OCI-LY1 (cell line): ENCODE measurements at regions not wholly inside any gene's neighbourhood (a gene's known extent, or its start where the extent isn't known, plus 50 kb on each side); places are given as distances from the start of the nearest gene placed in this dataset.

Experiments used
- H2AFZ ChIP-seq: fragments of 200-600 bp; sonication (generic), shearing (Covaris generic); 2 replicates; pipeline ENCODE4 v1.6.0; 2014; ENCODE audit warnings: antibody characterized with exemption, mild to moderate bottlenecking, low read length
- H3F3A ChIP-seq: fragments of 200-600 bp; sonication (generic), shearing (Covaris generic); 2 replicates; pipeline ENCODE4 v1.6.0; 2014; ENCODE audit warnings: mild to moderate bottlenecking, antibody characterized with exemption, low read length, moderate library complexity; ENCODE audit not compliant: insufficient read depth
- H3K27ac ChIP-seq: fragments of 200-600 bp; sonication (generic); 2 replicates; pipeline ENCODE4 v1.5.1; 2014; ENCODE audit warnings: low read length, mixed run types, mild to moderate bottlenecking, low read depth; ENCODE audit not compliant: poor library complexity, severe bottlenecking
- H3K27me3 ChIP-seq: fragments of 200-600 bp; sonication (generic); 2 replicates; pipeline ENCODE4 v1.6.0; 2014; ENCODE audit warnings: antibody characterized with exemption, mild to moderate bottlenecking, low read length, moderate library complexity; ENCODE audit not compliant: insufficient read depth
- H3K36me3 ChIP-seq: fragments of 200-600 bp; sonication (generic); 2 replicates; pipeline ENCODE4 v1.6.1; 2014; ENCODE audit warnings: mild to moderate bottlenecking, antibody characterized with exemption, low read length, moderate library complexity, mixed read lengths; ENCODE audit not compliant: insufficient read depth
- H3K4me1 ChIP-seq: fragments of 200-600 bp; sonication (generic); 2 replicates; pipeline ENCODE4 v1.5.1; 2014; ENCODE audit warnings: mild to moderate bottlenecking, low read length, moderate library complexity; ENCODE audit not compliant: insufficient read depth, severe bottlenecking
- H3K4me2 ChIP-seq: fragments of 200-600 bp; sonication (generic), shearing (Covaris generic); 2 replicates; pipeline ENCODE4 v1.6.1; 2014; ENCODE audit warnings: low read length
- H3K4me3 ChIP-seq: fragments of 200-600 bp; sonication (generic); 2 replicates; pipeline ENCODE4 v1.5.1; 2014; ENCODE audit warnings: low read length, low read depth, mild to moderate bottlenecking, mixed read lengths; ENCODE audit not compliant: poor library complexity, severe bottlenecking
- H3K79me2 ChIP-seq: fragments of 200-600 bp; shearing (Covaris generic); 2 replicates; pipeline ENCODE4 v1.6.1; 2016; ENCODE audit warnings: mixed run types, low read length, mixed read lengths; ENCODE audit not compliant: insufficient read depth
- H3K9ac ChIP-seq: fragments of 200-600 bp; sonication (generic), shearing (Covaris generic); 2 replicates; pipeline ENCODE4 v1.6.1; 2014; ENCODE audit warnings: mild to moderate bottlenecking, low read length, mixed read lengths
- H3K9me2 ChIP-seq: fragments of 200-600 bp; sonication (generic), shearing (Covaris generic); 2 replicates; pipeline ENCODE4 v1.6.1; 2014; ENCODE audit warnings: low read depth, mild to moderate bottlenecking, low read length, mixed read lengths
- H3K9me3 ChIP-seq: fragments of 200-600 bp; shearing (Covaris generic); 2 replicates; pipeline ENCODE4 v1.6.1; 2014; ENCODE audit warnings: low read length, mixed read lengths
- H4K20me1 ChIP-seq: fragments of 200-600 bp; sonication (generic), shearing (Covaris generic); 2 replicates; pipeline ENCODE4 v1.6.0; 2016; ENCODE audit warnings: mild to moderate bottlenecking, low read length; ENCODE audit not compliant: insufficient read depth
- EZH2 ChIP-seq: fragments of 200-600 bp; sonication (generic), shearing (Covaris generic); IDR thresholded peaks from 2 replicates; pipeline ENCODE4 v1.8.0; 2017; ENCODE audit warnings: borderline replicate concordance, mixed run types, mild to moderate bottlenecking, antibody characterized with exemption, low read length, moderate library complexity, mixed read lengths
- TF ChIP-seq, protein P1 (sequence below): fragments of 200-600 bp; sonication (generic), shearing (Covaris generic); IDR thresholded peaks from 2 replicates; pipeline ENCODE4 v1.5.1; 2017; ENCODE audit warnings: mild to moderate bottlenecking, antibody characterized with exemption, low read length, moderate library complexity, mixed read lengths

DNA sequence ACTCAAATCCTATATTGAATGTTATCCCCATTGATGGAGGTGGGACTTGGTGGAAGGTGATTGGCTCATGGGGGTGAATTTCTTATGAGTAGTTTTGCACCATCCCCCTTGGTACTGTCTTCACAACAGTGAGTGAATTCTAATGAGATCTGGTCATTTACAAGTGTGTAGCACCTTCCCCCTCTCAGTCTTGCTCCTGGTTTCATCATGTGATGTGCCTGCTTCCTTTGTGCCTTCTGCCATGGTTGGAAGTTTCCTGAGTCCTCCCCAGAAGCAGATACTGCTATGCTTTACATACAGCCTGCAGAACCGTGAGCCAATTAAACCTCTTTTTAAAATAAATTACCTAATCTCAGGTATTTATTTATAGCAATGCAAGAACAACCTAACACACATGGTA lies 302.4 kb upstream of the KITLG start:
- no peaks in the 10 kb centered on the region for H3K4me1 ChIP-seq
- H3K79me2 ChIP-seq: no peaks in the 10 kb centered on the region
- H3K27ac ChIP-seq: no peak overlapping the region
- no peaks in the 10 kb centered on the region for H4K20me1 ChIP-seq
- H3K9ac ChIP-seq: no peak overlapping the region
- H3F3A ChIP-seq: no peaks in the 10 kb centered on the region
- no peak for TF ChIP-seq EZH2
- H3K9me3 ChIP-seq: no peaks in the 10 kb centered on the region
- no peaks in the 10 kb centered on the region for H3K36me3 ChIP-seq
- H3K4me3 ChIP-seq: no peak overlapping the region
- no peak overlapping the region for H3K4me2 ChIP-seq
- H2AFZ ChIP-seq: no peak overlapping the region
- H3K27me3 ChIP-seq: no peaks in the 10 kb centered on the region
- H3K9me2 ChIP-seq: no peaks in the 10 kb centered on the region

GRCh38 chr12:88880051-88880450 lies 299.8 kb upstream of the KITLG start:
- Histone ChIP-seq H3K36me3 (no peaks in the 10 kb centered on the region), H3F3A (no peaks in the 10 kb centered on the region), H3K27me3 (no peaks in the 10 kb centered on the region)

DNA sequence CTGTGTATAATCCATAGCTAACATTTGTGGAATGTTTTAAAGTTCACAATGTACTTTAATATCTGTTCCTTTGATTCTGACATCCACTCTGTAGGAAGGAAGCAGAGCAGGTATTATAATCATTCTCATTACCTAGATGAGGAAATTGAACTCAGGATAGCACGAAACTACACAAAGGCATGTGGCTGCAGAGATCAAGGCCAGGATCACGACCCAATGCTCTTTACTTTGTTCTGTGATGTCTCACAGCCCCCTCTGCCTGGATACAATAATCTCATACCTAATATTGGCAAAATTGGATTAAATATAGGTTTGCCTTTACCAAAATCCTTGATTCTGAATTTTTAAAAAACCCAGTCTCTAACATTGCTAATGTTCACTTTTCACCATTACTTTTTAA lies 298.0 kb upstream of the KITLG start:
- Histone ChIP-seq H3K4me1 (no peaks in the 10 kb centered on the region), H2AFZ (no peak overlapping the region), H3K4me2 (no peak overlapping the region), H3K27ac (no peak overlapping the region), H3K4me3 (no peak overlapping the region), H3K27me3 (no peaks in the 10 kb centered on the region), H4K20me1 (no peaks in the 10 kb centered on the region), H3K79me2 (no peaks in the 10 kb centered on the region), H3K9me3 (no peaks in the 10 kb centered on the region), H3F3A (no peaks in the 10 kb centered on the region), H3K9ac (no peak overlapping the region), H3K36me3 (no peaks in the 10 kb centered on the region), H3K9me2 (no peaks in the 10 kb centered on the region)
- TF ChIP-seq, protein P1, sequence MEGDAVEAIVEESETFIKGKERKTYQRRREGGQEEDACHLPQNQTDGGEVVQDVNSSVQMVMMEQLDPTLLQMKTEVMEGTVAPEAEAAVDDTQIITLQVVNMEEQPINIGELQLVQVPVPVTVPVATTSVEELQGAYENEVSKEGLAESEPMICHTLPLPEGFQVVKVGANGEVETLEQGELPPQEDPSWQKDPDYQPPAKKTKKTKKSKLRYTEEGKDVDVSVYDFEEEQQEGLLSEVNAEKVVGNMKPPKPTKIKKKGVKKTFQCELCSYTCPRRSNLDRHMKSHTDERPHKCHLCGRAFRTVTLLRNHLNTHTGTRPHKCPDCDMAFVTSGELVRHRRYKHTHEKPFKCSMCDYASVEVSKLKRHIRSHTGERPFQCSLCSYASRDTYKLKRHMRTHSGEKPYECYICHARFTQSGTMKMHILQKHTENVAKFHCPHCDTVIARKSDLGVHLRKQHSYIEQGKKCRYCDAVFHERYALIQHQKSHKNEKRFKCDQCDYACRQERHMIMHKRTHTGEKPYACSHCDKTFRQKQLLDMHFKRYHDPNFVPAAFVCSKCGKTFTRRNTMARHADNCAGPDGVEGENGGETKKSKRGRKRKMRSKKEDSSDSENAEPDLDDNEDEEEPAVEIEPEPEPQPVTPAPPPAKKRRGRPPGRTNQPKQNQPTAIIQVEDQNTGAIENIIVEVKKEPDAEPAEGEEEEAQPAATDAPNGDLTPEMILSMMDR: no peak
- TF ChIP-seq EZH2: no peak

More at GRCh38 chr12:88880051-88880450, 299.8 kb upstream of the KITLG start:
- no peaks in the 10 kb centered on the region for H3K79me2 ChIP-seq
- H3K9me2 ChIP-seq: no peaks in the 10 kb centered on the region
- no peaks in the 10 kb centered on the region for H3K4me1 ChIP-seq
- TF ChIP-seq EZH2: no peak
- TF ChIP-seq, protein P1: no peak
- H3K4me3 ChIP-seq: no peak overlapping the region
- no peaks in the 10 kb centered on the region for H4K20me1 ChIP-seq
- no peak overlapping the region for H3K9ac ChIP-seq
- no peak overlapping the region for H3K4me2 ChIP-seq
- H2AFZ ChIP-seq: no peak overlapping the region
- no peaks in the 10 kb centered on the region for H3K9me3 ChIP-seq
- H3K27ac ChIP-seq: no peak overlapping the region

GRCh38 chr12:88876857-88877256 lies 296.6 kb upstream of the KITLG start:
- no peaks in the 10 kb centered on the region for H3F3A ChIP-seq
- no peaks in the 10 kb centered on the region for H3K36me3 ChIP-seq
- no peak overlapping the region for H3K4me3 ChIP-seq
- TF ChIP-seq, protein P1: no peak
- TF ChIP-seq EZH2: no peak
- no peaks in the 10 kb centered on the region for H4K20me1 ChIP-seq
- H2AFZ ChIP-seq: no peak overlapping the region
- no peak overlapping the region for H3K27ac ChIP-seq
- no peaks in the 10 kb centered on the region for H3K4me1 ChIP-seq
- H3K27me3 ChIP-seq: no peaks in the 10 kb centered on the region
- no peak overlapping the region for H3K4me2 ChIP-seq
- no peaks in the 10 kb centered on the region for H3K9me3 ChIP-seq
- no peak overlapping the region for H3K9ac ChIP-seq
- no peaks in the 10 kb centered on the region for H3K9me2 ChIP-seq
- no peaks in the 10 kb centered on the region for H3K79me2 ChIP-seq
